Fibroblast of skin of left quadriceps (primary cell): ENCODE measurements at regions not wholly inside any gene's neighbourhood (a gene's known extent, or its start where the extent isn't known, plus 50 kb on each side); places are given as distances from the start of the nearest gene placed in this dataset.

Experiments used
- DNase-seq, 2 experiments: peaks; one replicate each; pipeline ENCODE4 v3.0.0-alpha.2; 2013; ENCODE audit warnings: low read depth in 2 of 2

DNA sequence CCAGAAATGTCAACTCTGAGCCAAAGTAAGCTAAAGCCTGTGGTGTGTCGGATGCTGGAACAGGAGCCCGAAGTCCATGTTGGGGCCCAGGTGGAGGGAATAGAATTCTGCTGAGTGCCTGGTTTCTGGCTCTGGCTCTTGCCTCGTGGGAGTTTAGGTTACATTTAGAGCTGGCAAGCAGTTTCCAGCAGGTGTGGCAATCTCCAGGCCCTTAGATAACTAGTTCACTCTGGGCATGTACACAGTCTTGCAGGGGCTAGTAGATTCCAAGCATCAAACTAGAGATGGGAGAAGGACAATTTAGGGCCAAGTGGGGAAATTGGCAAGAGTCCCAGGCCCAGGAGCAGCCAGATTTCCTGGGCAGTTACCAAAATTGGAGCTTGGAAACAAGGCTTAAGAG lies 56.3 kb upstream of the STOX2 start:
- no peak for DNase-seq

DNA sequence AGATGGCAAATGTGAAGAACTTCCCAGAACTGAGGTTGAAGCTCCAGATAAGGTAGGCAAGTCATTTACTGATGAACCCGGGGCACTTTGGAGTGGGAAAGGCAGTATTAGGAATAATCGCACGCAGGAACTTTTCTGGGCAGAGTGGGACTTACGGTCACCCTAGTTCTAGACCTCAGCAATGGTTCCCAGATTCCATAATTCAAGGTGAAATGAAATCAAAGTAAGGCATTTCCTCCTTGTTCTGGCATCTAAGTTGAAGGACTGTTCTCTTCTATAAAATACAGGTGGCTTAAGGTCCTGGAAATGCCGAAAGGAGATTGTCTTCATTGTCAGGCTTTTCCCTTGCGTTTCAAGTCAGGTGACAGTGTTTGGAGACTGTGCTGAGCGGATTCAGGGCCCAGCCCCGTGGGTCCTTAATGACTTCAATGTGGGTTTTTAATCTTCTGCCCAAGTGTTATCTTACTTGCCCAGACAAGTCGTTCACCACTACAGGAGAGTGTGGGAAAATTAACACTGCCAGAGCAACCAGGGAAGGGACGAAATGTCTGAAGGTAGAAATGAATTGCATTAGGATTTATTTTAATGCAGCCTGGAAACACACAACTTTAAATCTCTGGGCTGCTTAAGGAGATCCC lies 52.1 kb upstream of the STOX2 start:
- DNase-seq = no peak

DNA sequence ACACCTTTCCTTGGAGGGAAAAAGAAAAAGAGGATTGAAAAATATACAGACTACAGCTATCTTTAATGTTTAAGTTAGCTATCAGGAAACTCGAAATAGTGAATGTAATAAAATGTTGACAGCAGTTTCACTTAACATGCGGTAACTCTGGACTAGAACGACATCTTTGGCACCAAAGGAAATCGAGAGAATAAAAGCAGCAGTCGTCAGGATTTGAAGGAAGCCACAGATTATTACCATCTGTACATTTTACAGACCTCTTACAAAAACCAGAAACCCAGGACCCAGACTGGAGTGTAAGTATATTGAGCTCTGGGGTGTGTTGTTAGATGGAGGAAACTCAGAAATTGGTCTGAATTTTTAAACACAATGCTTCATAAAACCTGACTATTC lies 51.6 kb upstream of the STOX2 start:
- no peak for DNase-seq
